ENCODE measurements at regions not wholly inside any gene's neighbourhood (a gene's known extent, or its start where the extent isn't known, plus 50 kb on each side); places are given as distances from the start of the nearest gene placed in this dataset.

GRCh38 chr1:235021815-235022214 lies 106.8 kb downstream of the TOMM20 start:
- Histone ChIP-seq H3K4me3 (no peak overlapping the region), H3K9me3 (no peaks in the 10 kb centered on the region), H3K36me3 (no peaks in the 10 kb centered on the region), H3K27me3 (no peaks in the 10 kb centered on the region), H3K4me1 (no peaks in the 10 kb centered on the region), H3K27ac (no peak overlapping the region)
- DNase-seq (peak in 1 of 3 donors; percentile 36), ATAC-seq (no peak)
- intact Hi-C loops (cut with DNase I) = no loop called here
- TF ChIP-seq POLR2A (IDR thresholded peaks at IDR 0.05) = no peak
- no peak for TF ChIP-seq CTCF (IDR thresholded peaks at IDR 0.05)
- 85% methylated on average over 7 of the region's 7 CpGs for WGBS (ENCODE audit: insufficient coverage, low coverage, low lambda C conversion rate, missing lambda C conversion rate)

GRCh38 chr1:235021321-235021720 lies 107.3 kb downstream of the TOMM20 start:
- Histone ChIP-seq H3K4me3 (no peak overlapping the region), H3K9me3 (no peaks in the 10 kb centered on the region), H3K27me3 (no peaks in the 10 kb centered on the region), H3K4me1 (no peaks in the 10 kb centered on the region), H3K36me3 (no peaks in the 10 kb centered on the region), H3K27ac (no peak overlapping the region)
- WGBS (ENCODE audit: insufficient coverage, low coverage, low lambda C conversion rate, missing lambda C conversion rate) = 88% methylated on average over 7 of the region's 7 CpGs
- ATAC-seq (no peak), DNase-seq (peak in 1 of 3 donors; percentile 44)
- no peak for TF ChIP-seq POLR2A (IDR thresholded peaks at IDR 0.05)
- no peak for TF ChIP-seq CTCF (IDR thresholded peaks at IDR 0.05)
- intact Hi-C loops (cut with DNase I) = no loop called here

GRCh38 chr1:235019961-235020360 lies 108.7 kb downstream of the TOMM20 start:
- Histone ChIP-seq H3K4me3 (no peak overlapping the region), H3K4me1 (no peaks in the 10 kb centered on the region), H3K27ac (no peak overlapping the region), H3K9me3 (no peaks in the 10 kb centered on the region), H3K36me3 (no peaks in the 10 kb centered on the region), H3K27me3 (no peaks in the 10 kb centered on the region)
- intact Hi-C loops (cut with DNase I) = no loop called here
- ATAC-seq = no peak
- TF ChIP-seq POLR2A (IDR thresholded peaks at IDR 0.05) (no peak), CTCF (IDR thresholded peaks at IDR 0.05) (no peak)
- DNase-seq = peak in 1 of 3 donors; percentile 20
- WGBS (ENCODE audit: insufficient coverage, low coverage, low lambda C conversion rate, missing lambda C conversion rate) = 80% methylated on average over 2 of the region's 4 CpGs

DNA sequence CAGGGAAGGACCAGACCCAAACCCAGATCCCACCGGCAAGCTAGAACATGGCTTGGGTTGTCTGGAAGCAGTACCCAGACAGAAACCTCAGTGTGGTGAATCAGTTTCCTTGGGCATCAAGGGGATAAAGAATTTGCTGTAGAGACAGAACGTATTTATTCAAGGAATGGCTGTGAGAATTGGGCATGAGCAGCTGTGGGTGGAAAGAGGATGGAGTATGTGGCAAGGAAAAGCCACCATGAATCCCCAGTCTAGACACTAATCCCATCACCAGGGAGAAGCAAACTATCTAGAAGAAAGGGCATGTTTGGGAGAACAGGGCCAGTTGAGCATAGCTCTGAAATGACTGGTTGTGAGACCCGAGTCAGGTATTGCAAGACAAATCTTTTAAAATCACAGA lies 109.2 kb downstream of the TOMM20 start:
- intact Hi-C loops (cut with DNase I) = no loop called here
- ATAC-seq = no peak
- Histone ChIP-seq H3K36me3 (no peaks in the 10 kb centered on the region), H3K4me1 (no peaks in the 10 kb centered on the region), H3K27me3 (no peaks in the 10 kb centered on the region), H3K9me3 (no peaks in the 10 kb centered on the region), H3K27ac (no peak overlapping the region), H3K4me3 (no peak overlapping the region)
- WGBS (ENCODE audit: insufficient coverage, low coverage, low lambda C conversion rate, missing lambda C conversion rate) = 97% methylated on average over 3 of the region's 3 CpGs
- TF ChIP-seq CTCF (IDR thresholded peaks at IDR 0.05) (no peak), POLR2A (IDR thresholded peaks at IDR 0.05) (no peak)
- DNase-seq = no peak
